Liver (tissue), 3 donors: ENCODE measurements at regions not wholly inside any gene's neighbourhood (a gene's known extent, or its start where the extent isn't known, plus 50 kb on each side); places are given as distances from the start of the nearest gene placed in this dataset.
"Not testable (repeated sequence)": the region's sequence is repeated elsewhere in the genome, so short reads cannot be mapped to it uniquely, and the experiment has no call there.

Source experiments
- ATF3 ChIP-seq: IDR thresholded peaks from 2 replicates; pipeline ENCODE4 v1.6.1; 2016; ENCODE audit warnings: antibody characterized with exemption
- GABPA ChIP-seq, 2 donors: IDR thresholded peaks in 1 of 2; conservative IDR thresholded peaks in 1 of 2; 2 replicates each; pipeline ENCODE4 v1.6.1; 2016; ENCODE audit warnings: antibody characterized with exemption in 2 of 2, mild to moderate bottlenecking in 1 of 2, moderate library complexity in 1 of 2
- RAD21 ChIP-seq, 2 donors: IDR thresholded peaks; 2 replicates each; pipeline ENCODE4 v1.6.1; 2016; ENCODE audit warnings: antibody characterized with exemption in 2 of 2, mild to moderate bottlenecking in 2 of 2
- REST ChIP-seq: IDR thresholded peaks from 2 replicates; pipeline ENCODE4 v1.6.1; 2016; ENCODE audit warnings: antibody characterized with exemption, mild to moderate bottlenecking
- RXRA ChIP-seq, 2 donors: IDR thresholded peaks; 2 replicates each; pipeline ENCODE4 v1.6.1; 2017 to 2018; ENCODE audit warnings: antibody characterized with exemption in 2 of 2, mild to moderate bottlenecking in 1 of 2
- TAF1 ChIP-seq: conservative IDR thresholded peaks from 2 replicates; pipeline ENCODE4 v1.6.1; 2016; ENCODE audit warnings: antibody characterized with exemption, mild to moderate bottlenecking
- TF ChIP-seq, protein P1 (sequence below): fragments of 150-350 bp; IDR thresholded peaks from 2 replicates; pipeline ENCODE4 v1.5.1; 2017; ENCODE audit warnings: improper control_type of control experiment, low read depth, low read length; ENCODE audit not compliant: missing input control
- TF ChIP-seq, protein P2 (sequence below): IDR thresholded peaks from 2 replicates; pipeline ENCODE4 v1.6.1; 2016; ENCODE audit warnings: antibody characterized with exemption
- TF ChIP-seq, protein P3 (sequence below): IDR thresholded peaks from 2 replicates; pipeline ENCODE4 v1.6.1; 2016; ENCODE audit warnings: antibody characterized with exemption
- donor health status: healthy.
- donor health status: healthy.

- TF ChIP-seq, protein P1, sequence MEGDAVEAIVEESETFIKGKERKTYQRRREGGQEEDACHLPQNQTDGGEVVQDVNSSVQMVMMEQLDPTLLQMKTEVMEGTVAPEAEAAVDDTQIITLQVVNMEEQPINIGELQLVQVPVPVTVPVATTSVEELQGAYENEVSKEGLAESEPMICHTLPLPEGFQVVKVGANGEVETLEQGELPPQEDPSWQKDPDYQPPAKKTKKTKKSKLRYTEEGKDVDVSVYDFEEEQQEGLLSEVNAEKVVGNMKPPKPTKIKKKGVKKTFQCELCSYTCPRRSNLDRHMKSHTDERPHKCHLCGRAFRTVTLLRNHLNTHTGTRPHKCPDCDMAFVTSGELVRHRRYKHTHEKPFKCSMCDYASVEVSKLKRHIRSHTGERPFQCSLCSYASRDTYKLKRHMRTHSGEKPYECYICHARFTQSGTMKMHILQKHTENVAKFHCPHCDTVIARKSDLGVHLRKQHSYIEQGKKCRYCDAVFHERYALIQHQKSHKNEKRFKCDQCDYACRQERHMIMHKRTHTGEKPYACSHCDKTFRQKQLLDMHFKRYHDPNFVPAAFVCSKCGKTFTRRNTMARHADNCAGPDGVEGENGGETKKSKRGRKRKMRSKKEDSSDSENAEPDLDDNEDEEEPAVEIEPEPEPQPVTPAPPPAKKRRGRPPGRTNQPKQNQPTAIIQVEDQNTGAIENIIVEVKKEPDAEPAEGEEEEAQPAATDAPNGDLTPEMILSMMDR, result not testable (repeated sequence)
- not testable (repeated sequence) for TF ChIP-seq ATF3; GABPA (IDR thresholded peaks at IDR 0.05 in 1 of 2, conservative IDR thresholded peaks at IDR 0.05 in 1 of 2); TAF1; RAD21 (IDR thresholded peaks at IDR 0.05); REST; RXRA (IDR thresholded peaks at IDR 0.05)
- TF ChIP-seq, protein P2, sequence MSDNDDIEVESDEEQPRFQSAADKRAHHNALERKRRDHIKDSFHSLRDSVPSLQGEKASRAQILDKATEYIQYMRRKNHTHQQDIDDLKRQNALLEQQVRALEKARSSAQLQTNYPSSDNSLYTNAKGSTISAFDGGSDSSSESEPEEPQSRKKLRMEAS, result not testable (repeated sequence)
- TF ChIP-seq, protein P3, sequence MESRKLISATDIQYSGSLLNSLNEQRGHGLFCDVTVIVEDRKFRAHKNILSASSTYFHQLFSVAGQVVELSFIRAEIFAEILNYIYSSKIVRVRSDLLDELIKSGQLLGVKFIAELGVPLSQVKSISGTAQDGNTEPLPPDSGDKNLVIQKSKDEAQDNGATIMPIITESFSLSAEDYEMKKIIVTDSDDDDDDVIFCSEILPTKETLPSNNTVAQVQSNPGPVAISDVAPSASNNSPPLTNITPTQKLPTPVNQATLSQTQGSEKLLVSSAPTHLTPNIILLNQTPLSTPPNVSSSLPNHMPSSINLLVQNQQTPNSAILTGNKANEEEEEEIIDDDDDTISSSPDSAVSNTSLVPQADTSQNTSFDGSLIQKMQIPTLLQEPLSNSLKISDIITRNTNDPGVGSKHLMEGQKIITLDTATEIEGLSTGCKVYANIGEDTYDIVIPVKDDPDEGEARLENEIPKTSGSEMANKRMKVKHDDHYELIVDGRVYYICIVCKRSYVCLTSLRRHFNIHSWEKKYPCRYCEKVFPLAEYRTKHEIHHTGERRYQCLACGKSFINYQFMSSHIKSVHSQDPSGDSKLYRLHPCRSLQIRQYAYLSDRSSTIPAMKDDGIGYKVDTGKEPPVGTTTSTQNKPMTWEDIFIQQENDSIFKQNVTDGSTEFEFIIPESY, result not testable (repeated sequence)
Observed at GRCh38 chr2:21379668-21380067, 255.9 kb downstream of the TDRD15 start.
